Activated CD4-positive, alpha-beta T cell treated with anti-CD3 and anti-CD28 coated beads for 36 hours (primary cell): ENCODE measurements at regions not wholly inside any gene's neighbourhood (a gene's known extent, or its start where the extent isn't known, plus 50 kb on each side); places are given as distances from the start of the nearest gene placed in this dataset.

Experiments
- ATAC-seq: fragments of 200-7000 bp; cut with Tn5 transposase; one replicate; pipeline ENCODE4 v1.10.0; 2021; ENCODE audit warnings: mild to moderate bottlenecking, moderate library complexity
- CTCF ChIA-PET: fragments of 350-600 bp; sonication (Branson Sonifier 250); formaldehyde crosslinking; loops from one replicate; lab custom pipeline; 2021; ENCODE audit warnings: antibody characterized with exemption; lab: Charles Lee
- POLR2A ChIA-PET: fragments of 350-600 bp; sonication (Branson Sonifier 250); formaldehyde crosslinking; loops from one replicate; lab custom pipeline; 2021; ENCODE audit warnings: antibody characterized with exemption, inconsistent platforms; lab: Charles Lee
- DNase-seq: peaks from one replicate; pipeline ENCODE4 v3.0.0-alpha.2; 2020
- H3K27ac Mint-ChIP-seq: one replicate; pipeline ENCODE4 v1.8.0; 2021; ENCODE audit warnings: mixed read lengths
- H3K27me3 Mint-ChIP-seq: one replicate; pipeline ENCODE4 v1.8.0; 2021; ENCODE audit warnings: mixed read lengths
- H3K36me3 Mint-ChIP-seq: one replicate; pipeline ENCODE4 v1.8.0; 2021; ENCODE audit warnings: low read depth, mixed read lengths
- H3K4me1 Mint-ChIP-seq: one replicate; pipeline ENCODE4 v1.8.0; 2021; ENCODE audit warnings: mixed read lengths
- H3K4me3 Mint-ChIP-seq: one replicate; pipeline ENCODE4 v1.8.0; 2021; ENCODE audit warnings: mild to moderate bottlenecking, moderate library complexity, mixed read lengths
- H3K9me3 Mint-ChIP-seq: one replicate; pipeline ENCODE4 v1.8.0; 2021; ENCODE audit warnings: low read depth, mixed read lengths
- intact Hi-C, 2 experiments: fragments of 100-400 bp; cut with DNase I in 1 of 2; cut with micrococcal nuclease in 1 of 2; formaldehyde crosslinking; loops; one replicate each; pipeline versions ENCODE4 v1.14.2 to v1.15.1; 2022 to 2024; cut with DNase I, micrococcal nuclease

DNA sequence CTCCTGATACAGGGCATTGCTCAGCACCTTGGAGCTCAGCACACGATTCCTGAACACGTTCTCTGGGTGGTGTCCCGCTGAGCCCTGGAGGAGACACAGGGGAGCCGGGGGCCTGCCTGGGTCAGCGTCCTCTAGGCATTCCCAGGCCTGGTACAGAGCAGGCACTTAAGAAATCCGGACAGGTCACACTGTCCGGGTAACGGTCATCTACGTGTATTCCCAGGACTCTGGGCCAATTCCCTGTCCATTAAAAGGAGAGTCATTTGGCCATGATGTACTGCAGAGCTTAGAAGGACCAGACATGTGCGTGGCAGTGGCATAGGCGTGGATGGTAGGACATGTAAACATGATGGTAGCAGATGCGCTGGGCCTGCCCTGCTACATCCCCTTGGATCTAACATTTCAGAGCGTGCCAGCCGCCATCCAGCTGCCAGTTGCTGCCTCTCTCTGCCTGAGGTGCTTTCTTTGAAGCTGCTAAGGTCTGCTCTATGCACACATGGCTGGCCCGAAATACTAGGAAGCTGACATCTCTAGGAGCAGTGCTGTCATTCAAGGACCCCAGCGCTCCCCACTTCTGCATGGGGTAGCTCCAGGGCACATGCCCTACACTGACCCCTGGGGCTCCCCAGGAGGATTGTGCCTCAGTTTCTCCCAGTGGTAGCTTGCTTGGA lies 273.1 kb upstream of the RTL1 start:
- Mint-ChIP-seq H3K4me1 (no peaks in the 10 kb centered on the region), H3K27me3 (peaks cover 5% of the 10 kb centered on the region), H3K36me3 (no peaks in the 10 kb centered on the region), H3K9me3 (no peaks in the 10 kb centered on the region), H3K27ac (no peak overlapping the region), H3K4me3 (no peak overlapping the region)
- no peak for DNase-seq
- CTCF ChIA-PET: no interaction called here
- no peak for ATAC-seq
- intact Hi-C loops: no loop called here
- POLR2A ChIA-PET: no interaction called here

DNA sequence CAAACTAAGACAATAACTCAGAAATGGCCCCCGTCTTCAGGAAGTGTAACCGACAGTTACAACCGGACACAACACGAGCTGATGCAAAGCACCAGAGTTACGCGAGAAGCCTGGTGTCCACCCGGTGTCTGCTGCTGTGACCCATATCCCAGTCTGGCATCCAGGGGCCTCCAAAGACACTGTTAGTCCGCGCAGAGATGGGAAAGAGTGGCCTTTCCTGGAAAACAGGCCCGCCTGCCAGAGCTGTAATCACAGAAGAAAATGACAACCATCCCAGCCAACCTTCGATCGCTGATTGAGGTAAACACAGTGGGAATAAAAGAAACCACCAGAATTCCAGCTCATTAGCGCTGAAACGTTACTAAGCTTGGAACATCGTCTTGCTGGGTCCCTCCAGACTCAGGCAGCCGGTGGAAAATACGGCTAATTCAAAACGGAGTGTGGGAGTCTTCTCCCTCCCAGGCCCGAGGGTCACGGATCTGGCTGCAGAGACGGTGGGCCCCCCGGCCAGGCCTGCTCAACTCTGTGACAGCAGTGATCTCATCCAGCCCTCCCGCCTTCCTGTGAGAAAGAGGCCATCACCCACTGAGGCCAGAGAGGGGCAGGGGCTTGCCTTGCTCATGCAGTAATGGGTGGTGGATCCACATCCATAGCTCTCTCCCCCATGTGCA lies 273.9 kb upstream of the RTL1 start:
- ChIA-PET POLR2A (no interaction called here), CTCF (no interaction called here)
- H3K27ac Mint-ChIP-seq: no peak overlapping the region
- H3K27me3 Mint-ChIP-seq: peaks cover 4% of the 10 kb centered on the region
- H3K4me3 Mint-ChIP-seq: no peak overlapping the region
- intact Hi-C loops: no loop called here
- no peak for ATAC-seq
- H3K36me3 Mint-ChIP-seq: no peaks in the 10 kb centered on the region
- no peaks in the 10 kb centered on the region for H3K4me1 Mint-ChIP-seq
- H3K9me3 Mint-ChIP-seq: no peaks in the 10 kb centered on the region
- DNase-seq: no peak

DNA sequence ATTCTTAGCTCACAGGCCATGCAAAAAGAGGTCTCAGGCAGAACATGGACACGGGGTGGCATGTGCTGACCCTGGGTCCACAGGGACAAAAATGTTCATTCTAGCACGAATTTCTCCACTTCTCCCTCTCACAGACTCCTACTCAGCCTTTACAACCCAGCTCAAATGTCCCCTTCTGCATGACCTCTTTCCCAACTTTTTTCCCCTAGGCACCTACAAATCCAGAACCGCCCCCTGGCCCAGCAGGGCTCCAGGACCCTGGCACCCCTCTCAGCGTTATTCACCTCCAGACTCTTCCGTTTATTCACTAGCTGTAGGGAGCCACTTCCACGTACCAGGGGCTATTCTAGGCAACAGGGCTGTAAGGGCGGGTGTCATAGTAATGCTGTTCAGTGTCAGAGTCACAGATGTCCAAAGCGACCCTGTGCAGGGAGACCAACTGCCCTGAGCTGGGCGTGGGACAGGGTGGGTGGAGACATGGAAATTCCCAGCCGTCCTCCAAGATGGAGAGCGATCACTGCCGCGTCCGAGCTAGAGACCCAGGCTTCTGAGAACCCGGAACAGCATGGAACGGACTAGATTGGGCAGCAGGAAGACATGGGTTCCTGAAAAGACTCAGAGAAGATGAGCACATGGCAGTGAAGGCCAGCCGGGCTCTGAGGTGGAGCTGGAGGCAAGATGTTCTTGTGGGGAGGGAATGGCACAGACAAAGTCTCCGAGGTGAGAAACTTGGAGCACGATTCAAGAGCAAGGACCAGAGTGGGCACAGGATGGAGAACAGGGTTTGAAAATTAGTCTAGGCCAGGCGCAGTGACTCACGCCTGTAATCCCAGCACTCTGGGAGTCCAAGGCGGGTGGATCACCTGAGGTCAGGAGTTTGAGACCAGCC lies 274.9 kb upstream of the RTL1 start:
- Mint-ChIP-seq H3K27ac (no peak overlapping the region), H3K9me3 (no peaks in the 10 kb centered on the region), H3K27me3 (peaks cover under 1% of the 10 kb centered on the region), H3K4me1 (no peaks in the 10 kb centered on the region), H3K4me3 (no peak overlapping the region), H3K36me3 (no peaks in the 10 kb centered on the region)
- ATAC-seq (no peak), DNase-seq (no peak)
- ChIA-PET POLR2A (no interaction called here), CTCF (interaction anchor here (0.5 to 0.8 kb wide), 2 partner anchors 9 to 11 kb away, joined by 3 read pairs; no protein-coding TSS in a partner anchor)
- intact Hi-C loops: no loop called here

- no peak for ATAC-seq
- ChIA-PET CTCF (no interaction called here), POLR2A (no interaction called here)
- H3K4me3 Mint-ChIP-seq: no peak overlapping the region
- intact Hi-C loops: no loop called here
- no peaks in the 10 kb centered on the region for H3K4me1 Mint-ChIP-seq
- H3K36me3 Mint-ChIP-seq: no peaks in the 10 kb centered on the region
- no peaks in the 10 kb centered on the region for H3K27me3 Mint-ChIP-seq
- no peaks in the 10 kb centered on the region for H3K9me3 Mint-ChIP-seq
- no peak overlapping the region for H3K27ac Mint-ChIP-seq
- DNase-seq: no peak
These were observed 276.2 kb upstream of the RTL1 start for GRCh38 chr14:101179691-101180211.

DNA sequence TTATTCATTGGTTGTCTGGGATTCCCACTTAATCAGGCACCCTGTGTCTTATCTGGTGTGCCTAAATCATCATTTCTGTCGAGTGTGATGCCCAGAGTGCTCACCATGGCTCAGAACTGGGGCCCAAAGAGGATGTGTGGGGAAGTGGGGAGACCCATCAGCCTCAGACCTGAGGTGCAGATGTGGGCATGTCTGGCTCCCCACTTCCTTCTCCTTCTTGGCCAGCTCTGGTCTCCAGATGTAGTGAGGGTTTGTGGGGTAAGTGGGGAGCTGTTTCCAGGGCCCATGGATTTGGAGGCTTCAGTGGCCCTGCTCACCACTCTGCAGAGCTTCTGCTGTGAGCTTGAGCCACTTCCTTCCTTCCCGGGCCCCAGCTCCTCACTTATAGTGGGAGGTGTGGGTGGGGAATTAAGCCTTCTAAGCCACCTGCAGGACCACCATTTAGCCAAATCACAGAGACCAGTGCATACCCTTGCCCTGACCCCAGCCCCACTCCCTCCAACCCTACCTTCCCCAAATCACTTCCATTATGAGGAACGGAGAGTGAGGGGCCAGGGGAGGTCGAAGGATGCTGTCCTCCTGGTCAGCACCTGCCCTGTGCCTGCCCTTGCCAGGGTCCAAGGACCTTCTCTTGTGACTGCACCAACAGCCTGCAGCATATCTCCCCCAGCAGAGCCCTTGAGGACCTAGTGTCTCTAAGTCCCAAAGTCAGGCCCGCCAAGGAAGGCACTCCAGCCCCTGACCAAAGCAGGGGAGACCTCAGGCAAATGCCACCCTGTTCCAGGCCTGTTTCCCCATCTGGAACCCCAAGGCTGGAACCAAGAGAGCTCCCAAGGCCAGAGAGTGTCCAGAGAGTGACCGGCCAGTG lies 278.2 kb upstream of the RTL1 start:
- H3K36me3 Mint-ChIP-seq: no peaks in the 10 kb centered on the region
- intact Hi-C loops: no loop called here
- ATAC-seq (no peak), DNase-seq (no peak)
- H3K4me3 Mint-ChIP-seq: no peak overlapping the region
- H3K27ac Mint-ChIP-seq: no peak overlapping the region
- ChIA-PET POLR2A (no interaction called here), CTCF (no interaction called here)
- no peaks in the 10 kb centered on the region for H3K4me1 Mint-ChIP-seq
- no peaks in the 10 kb centered on the region for H3K9me3 Mint-ChIP-seq
- H3K27me3 Mint-ChIP-seq: peaks cover 2% of the 10 kb centered on the region

- POLR2A ChIA-PET: no interaction called here
- Mint-ChIP-seq H3K27ac (no peak overlapping the region), H3K36me3 (no peaks in the 10 kb centered on the region), H3K4me3 (no peak overlapping the region), H3K4me1 (no peaks in the 10 kb centered on the region), H3K27me3 (peaks cover 2% of the 10 kb centered on the region), H3K9me3 (no peaks in the 10 kb centered on the region)
- no peak for ATAC-seq
- CTCF ChIA-PET: no interaction called here
- intact Hi-C loops: no loop called here
- DNase-seq: no peak
These were observed 279.0 kb upstream of the RTL1 start for GRCh38 chr14:101182476-101182875.

- Mint-ChIP-seq H3K4me3 (no peak overlapping the region), H3K27ac (no peak overlapping the region), H3K27me3 (peaks cover 2% of the 10 kb centered on the region), H3K36me3 (no peaks in the 10 kb centered on the region), H3K9me3 (no peaks in the 10 kb centered on the region), H3K4me1 (no peaks in the 10 kb centered on the region)
- DNase-seq: no peak
- intact Hi-C loops: no loop called here
- ChIA-PET POLR2A (no interaction called here), CTCF (no interaction called here)
- no peak for ATAC-seq
These were observed 280.0 kb upstream of the RTL1 start for GRCh38 chr14:101183376-101184103.

DNA sequence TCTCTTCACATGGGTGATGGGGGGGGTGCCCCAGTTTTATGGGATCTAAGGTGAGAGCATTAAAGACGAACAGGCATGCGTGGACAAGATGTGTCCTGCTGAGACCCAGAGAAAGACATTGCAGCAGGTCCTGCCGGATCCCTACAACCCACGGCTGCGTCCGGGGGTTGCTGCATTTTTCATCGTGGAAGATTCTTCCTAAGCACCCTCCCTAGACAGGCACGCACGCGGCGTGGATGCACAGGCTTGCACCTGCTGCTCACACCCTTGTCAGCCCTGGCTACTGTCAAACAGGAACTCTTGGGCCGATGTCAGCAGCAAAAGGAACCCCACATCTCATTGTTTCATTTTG lies 280.6 kb upstream of the RTL1 start:
- ChIA-PET POLR2A (no interaction called here), CTCF (no interaction called here)
- ATAC-seq: no peak
- H3K4me3 Mint-ChIP-seq: no peak overlapping the region
- no peaks in the 10 kb centered on the region for H3K4me1 Mint-ChIP-seq
- H3K27ac Mint-ChIP-seq: no peak overlapping the region
- DNase-seq: no peak
- no peaks in the 10 kb centered on the region for H3K9me3 Mint-ChIP-seq
- peaks cover 2% of the 10 kb centered on the region for H3K27me3 Mint-ChIP-seq
- H3K36me3 Mint-ChIP-seq: no peaks in the 10 kb centered on the region
- intact Hi-C loops: no loop called here

GRCh38 chr14:101184572-101184971 lies 281.1 kb upstream of the RTL1 start:
- ATAC-seq (no peak), DNase-seq (no peak)
- H3K9me3 Mint-ChIP-seq: no peaks in the 10 kb centered on the region
- CTCF ChIA-PET: no interaction called here
- POLR2A ChIA-PET: no interaction called here
- H3K4me3 Mint-ChIP-seq: no peak overlapping the region
- no peaks in the 10 kb centered on the region for H3K36me3 Mint-ChIP-seq
- H3K27ac Mint-ChIP-seq: no peak overlapping the region
- intact Hi-C loops: no loop called here
- peaks cover 2% of the 10 kb centered on the region for H3K27me3 Mint-ChIP-seq
- no peaks in the 10 kb centered on the region for H3K4me1 Mint-ChIP-seq

DNA sequence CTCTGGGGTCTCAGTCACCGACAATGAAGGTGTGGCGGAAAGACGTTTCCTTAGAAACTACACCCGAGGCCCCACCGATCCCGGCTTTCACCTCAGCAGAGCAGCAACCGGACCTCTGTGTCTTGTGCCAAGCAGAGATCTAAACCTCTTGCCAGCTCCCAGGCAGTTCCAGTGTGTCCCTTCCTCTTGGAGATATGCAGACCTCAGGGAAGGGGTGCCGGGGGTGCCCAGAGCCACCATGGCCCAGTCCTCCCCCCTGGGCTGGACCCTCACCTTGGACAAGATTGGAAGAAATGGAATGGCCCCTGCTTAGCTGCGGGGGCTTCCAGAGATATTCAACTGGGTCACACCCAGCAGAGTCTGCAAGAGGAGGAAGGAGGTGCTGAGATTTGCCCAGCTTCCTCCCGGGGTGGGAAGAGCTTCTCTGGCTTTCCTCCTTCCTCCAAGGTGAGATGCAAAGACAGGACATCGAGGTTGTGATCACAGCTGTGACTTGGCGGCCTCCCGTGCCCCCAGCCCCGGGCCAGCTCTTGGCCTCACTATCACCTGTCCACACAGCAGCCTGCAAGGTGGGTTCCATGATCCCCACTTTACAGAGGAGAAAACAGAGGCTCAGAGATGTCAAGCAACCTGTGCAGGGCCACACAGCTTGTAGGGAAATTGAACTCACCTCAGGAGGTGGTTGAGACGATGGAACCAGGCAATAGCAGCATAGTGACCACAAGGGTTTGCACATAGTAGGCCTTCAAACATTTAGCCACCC lies 281.7 kb upstream of the RTL1 start:
- Mint-ChIP-seq H3K9me3 (no peaks in the 10 kb centered on the region), H3K4me1 (no peaks in the 10 kb centered on the region), H3K4me3 (no peak overlapping the region), H3K27me3 (peaks cover 2% of the 10 kb centered on the region), H3K27ac (no peak overlapping the region), H3K36me3 (no peaks in the 10 kb centered on the region)
- intact Hi-C loops: no loop called here
- CTCF ChIA-PET: no interaction called here
- no peak for ATAC-seq
- POLR2A ChIA-PET: no interaction called here
- DNase-seq: no peak
